ENCODE measurements at regions not wholly inside any gene's neighbourhood (a gene's known extent, or its start where the extent isn't known, plus 50 kb on each side); places are given as distances from the start of the nearest gene placed in this dataset.

DNA sequence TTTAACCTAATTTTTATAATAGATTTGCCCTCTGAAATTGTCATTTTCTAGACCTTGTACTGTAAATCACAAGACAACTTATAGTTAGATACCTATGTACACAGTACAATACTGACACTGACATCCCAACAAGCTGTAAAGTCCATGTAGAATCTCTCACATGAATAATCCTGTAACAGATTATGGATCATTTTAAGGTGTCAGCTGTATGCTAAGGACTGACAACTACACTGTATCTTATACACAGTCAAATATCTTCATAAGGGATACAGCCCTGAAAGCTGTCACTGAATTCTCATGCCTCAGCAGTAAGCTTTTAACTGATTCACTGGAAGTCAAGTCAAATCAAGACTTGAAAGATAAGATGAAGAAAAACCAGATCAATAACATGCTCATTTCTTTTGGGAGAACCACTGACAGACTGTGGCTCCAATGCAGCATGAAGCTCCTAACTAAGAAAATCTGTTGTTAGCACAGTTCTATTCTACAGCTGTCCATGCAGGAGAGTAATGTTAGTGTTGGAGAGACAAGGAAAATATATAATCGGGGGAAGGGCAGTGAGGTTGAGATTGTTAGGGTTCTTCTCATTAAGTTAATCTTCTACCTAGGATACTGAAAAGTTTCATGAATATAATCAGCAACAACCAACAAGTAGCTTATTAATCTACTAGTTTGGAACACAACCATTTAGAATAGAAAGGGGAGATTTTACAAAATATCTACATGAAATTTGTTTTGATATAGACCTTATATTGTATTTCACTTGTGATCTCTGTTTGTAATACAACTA, 612.0 kb downstream of the PCDH18 start:
- Histone ChIP-seq H3K9me3 (ENCODE audit: control insufficient read depth in 1 of 2, insufficient read depth in 1 of 2, low read depth in 1 of 2, low read length in 2 of 2) (no peaks in the 10 kb centered on the region; a peak in 2 of 4 replicates), H3K27me3 (ENCODE audit: insufficient read depth, low read length) (no peaks in the 10 kb centered on the region), H3K4me2 (ENCODE audit: low read length) (no peak overlapping the region), H4K20me1 (ENCODE audit: insufficient read depth) (no peaks in the 10 kb centered on the region), H3K9ac (ENCODE audit: low read length) (no peak overlapping the region), H2AFZ (ENCODE audit: low read depth, low read length, poor library complexity, severe bottlenecking) (no peak overlapping the region), H3K4me1 (ENCODE audit: control insufficient read depth in 1 of 2, insufficient read depth in 2 of 2, low read length in 2 of 2) (no peaks in the 10 kb centered on the region), H3K9me2 (ENCODE audit: insufficient read depth) (no peaks in the 10 kb centered on the region), H3K79me2 (ENCODE audit: insufficient read depth, low read length) (no peaks in the 10 kb centered on the region), H3K27ac (ENCODE audit: low read depth, low read length) (no peak overlapping the region), H3K36me3 (ENCODE audit: control insufficient read depth in 1 of 2, insufficient read depth in 2 of 2, low read length in 2 of 2) (no peaks in the 10 kb centered on the region), H3K4me3 (replicated peaks in 1 of 2; ENCODE audit: low read depth in 1 of 2, low read length in 2 of 2) (no peak overlapping the region)
- CTCF ChIA-PET = no interaction called here
- RAD21 ChIA-PET (ENCODE audit: low non-redundant PET in 1 of 2, low total read pairs in 2 of 2, uncharacterized antibody in 2 of 2, unreplicated experiment in 2 of 2) = no interaction called here
- DNase-seq (ENCODE audit: low read depth, low spot score) = no peak
- no TSS peak for BruUV-seq (replicated peaks)
- intact Hi-C loops (cut with micrococcal nuclease) = no loop called here
- no peak for ATAC-seq
- no peak for TF ChIP-seq ZFX (IDR thresholded peaks at IDR 0.05)
- POLR2A ChIA-PET = no interaction called here

DNA sequence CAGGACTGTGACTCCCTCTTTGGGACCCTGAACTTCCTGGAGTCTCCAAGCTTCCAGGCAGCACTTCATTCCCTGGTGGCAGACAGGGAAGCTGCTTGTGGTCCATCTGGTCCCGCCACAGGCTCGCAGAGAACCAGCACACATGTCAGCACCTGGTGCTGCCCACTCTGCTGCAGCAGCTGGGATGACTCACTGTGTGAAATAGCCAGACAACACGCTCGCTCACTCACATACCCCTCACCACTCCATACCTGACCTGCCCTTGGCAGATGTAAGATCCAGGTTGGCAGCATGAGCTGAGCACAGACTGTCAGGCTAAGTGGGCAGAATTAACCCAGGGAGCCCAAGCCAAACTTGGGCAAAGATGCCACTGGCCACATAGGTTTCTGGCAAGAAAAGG, 613.5 kb downstream of the PCDH18 start:
- Histone ChIP-seq H3K4me3 (replicated peaks in 1 of 2; ENCODE audit: low read depth in 1 of 2, low read length in 2 of 2) (no peak overlapping the region), H3K36me3 (ENCODE audit: control insufficient read depth in 1 of 2, insufficient read depth in 2 of 2, low read length in 2 of 2) (no peaks in the 10 kb centered on the region), H3K27ac (ENCODE audit: low read depth, low read length) (no peak overlapping the region), H3K4me2 (ENCODE audit: low read length) (no peak overlapping the region), H3K9me3 (ENCODE audit: control insufficient read depth in 1 of 2, insufficient read depth in 1 of 2, low read depth in 1 of 2, low read length in 2 of 2) (no peaks in the 10 kb centered on the region; a peak in 2 of 4 replicates), H3K79me2 (ENCODE audit: insufficient read depth, low read length) (no peaks in the 10 kb centered on the region), H4K20me1 (ENCODE audit: insufficient read depth) (no peaks in the 10 kb centered on the region), H3K27me3 (ENCODE audit: insufficient read depth, low read length) (no peaks in the 10 kb centered on the region), H3K9ac (ENCODE audit: low read length) (no peak overlapping the region), H3K9me2 (ENCODE audit: insufficient read depth) (no peaks in the 10 kb centered on the region), H2AFZ (ENCODE audit: low read depth, low read length, poor library complexity, severe bottlenecking) (no peak overlapping the region), H3K4me1 (ENCODE audit: control insufficient read depth in 1 of 2, insufficient read depth in 2 of 2, low read length in 2 of 2) (no peaks in the 10 kb centered on the region)
- CTCF ChIA-PET = no interaction called here
- TF ChIP-seq TCF7L2 (IDR thresholded peaks at IDR 0.05; ENCODE audit: borderline replicate concordance, extremely low read depth, insufficient read depth, insufficient read length) (no peak), YY1 (IDR thresholded peaks at IDR 0.05; ENCODE audit: extremely low read depth, insufficient replicate concordance, low read depth, low read length) (no peak), EZH2phosphoT487 (IDR thresholded peaks at IDR 0.05; ENCODE audit: borderline replicate concordance) (no peak), SP1 (IDR thresholded peaks at IDR 0.05; ENCODE audit: low read depth) (no peak), SIN3A (IDR thresholded peaks at IDR 0.05; ENCODE audit: low read depth) (no peak), POLR2A (IDR thresholded peaks at IDR 0.05; ENCODE audit: borderline replicate concordance, extremely low read depth, insufficient read depth, insufficient read length) (no peak), SRF (IDR thresholded peaks at IDR 0.05; ENCODE audit: low read depth) (no peak)
- TF ChIP-seq, protein P1, sequence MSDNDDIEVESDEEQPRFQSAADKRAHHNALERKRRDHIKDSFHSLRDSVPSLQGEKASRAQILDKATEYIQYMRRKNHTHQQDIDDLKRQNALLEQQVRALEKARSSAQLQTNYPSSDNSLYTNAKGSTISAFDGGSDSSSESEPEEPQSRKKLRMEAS (IDR thresholded peaks at IDR 0.05) = no peak
- TF ChIP-seq, protein P2, sequence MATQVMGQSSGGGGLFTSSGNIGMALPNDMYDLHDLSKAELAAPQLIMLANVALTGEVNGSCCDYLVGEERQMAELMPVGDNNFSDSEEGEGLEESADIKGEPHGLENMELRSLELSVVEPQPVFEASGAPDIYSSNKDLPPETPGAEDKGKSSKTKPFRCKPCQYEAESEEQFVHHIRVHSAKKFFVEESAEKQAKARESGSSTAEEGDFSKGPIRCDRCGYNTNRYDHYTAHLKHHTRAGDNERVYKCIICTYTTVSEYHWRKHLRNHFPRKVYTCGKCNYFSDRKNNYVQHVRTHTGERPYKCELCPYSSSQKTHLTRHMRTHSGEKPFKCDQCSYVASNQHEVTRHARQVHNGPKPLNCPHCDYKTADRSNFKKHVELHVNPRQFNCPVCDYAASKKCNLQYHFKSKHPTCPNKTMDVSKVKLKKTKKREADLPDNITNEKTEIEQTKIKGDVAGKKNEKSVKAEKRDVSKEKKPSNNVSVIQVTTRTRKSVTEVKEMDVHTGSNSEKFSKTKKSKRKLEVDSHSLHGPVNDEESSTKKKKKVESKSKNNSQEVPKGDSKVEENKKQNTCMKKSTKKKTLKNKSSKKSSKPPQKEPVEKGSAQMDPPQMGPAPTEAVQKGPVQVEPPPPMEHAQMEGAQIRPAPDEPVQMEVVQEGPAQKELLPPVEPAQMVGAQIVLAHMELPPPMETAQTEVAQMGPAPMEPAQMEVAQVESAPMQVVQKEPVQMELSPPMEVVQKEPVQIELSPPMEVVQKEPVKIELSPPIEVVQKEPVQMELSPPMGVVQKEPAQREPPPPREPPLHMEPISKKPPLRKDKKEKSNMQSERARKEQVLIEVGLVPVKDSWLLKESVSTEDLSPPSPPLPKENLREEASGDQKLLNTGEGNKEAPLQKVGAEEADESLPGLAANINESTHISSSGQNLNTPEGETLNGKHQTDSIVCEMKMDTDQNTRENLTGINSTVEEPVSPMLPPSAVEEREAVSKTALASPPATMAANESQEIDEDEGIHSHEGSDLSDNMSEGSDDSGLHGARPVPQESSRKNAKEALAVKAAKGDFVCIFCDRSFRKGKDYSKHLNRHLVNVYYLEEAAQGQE (IDR thresholded peaks at IDR 0.05; ENCODE audit: low read depth) = no peak
- TF ChIP-seq, protein P3, sequence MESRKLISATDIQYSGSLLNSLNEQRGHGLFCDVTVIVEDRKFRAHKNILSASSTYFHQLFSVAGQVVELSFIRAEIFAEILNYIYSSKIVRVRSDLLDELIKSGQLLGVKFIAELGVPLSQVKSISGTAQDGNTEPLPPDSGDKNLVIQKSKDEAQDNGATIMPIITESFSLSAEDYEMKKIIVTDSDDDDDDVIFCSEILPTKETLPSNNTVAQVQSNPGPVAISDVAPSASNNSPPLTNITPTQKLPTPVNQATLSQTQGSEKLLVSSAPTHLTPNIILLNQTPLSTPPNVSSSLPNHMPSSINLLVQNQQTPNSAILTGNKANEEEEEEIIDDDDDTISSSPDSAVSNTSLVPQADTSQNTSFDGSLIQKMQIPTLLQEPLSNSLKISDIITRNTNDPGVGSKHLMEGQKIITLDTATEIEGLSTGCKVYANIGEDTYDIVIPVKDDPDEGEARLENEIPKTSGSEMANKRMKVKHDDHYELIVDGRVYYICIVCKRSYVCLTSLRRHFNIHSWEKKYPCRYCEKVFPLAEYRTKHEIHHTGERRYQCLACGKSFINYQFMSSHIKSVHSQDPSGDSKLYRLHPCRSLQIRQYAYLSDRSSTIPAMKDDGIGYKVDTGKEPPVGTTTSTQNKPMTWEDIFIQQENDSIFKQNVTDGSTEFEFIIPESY (IDR thresholded peaks at IDR 0.05; ENCODE audit: extremely low read depth, insufficient replicate concordance, low read length) = no peak
- BruUV-seq (replicated peaks) = no TSS peak
- DNase-seq (ENCODE audit: low read depth, low spot score) (no peak), ATAC-seq (no peak)
- RAD21 ChIA-PET (ENCODE audit: low non-redundant PET in 1 of 2, low total read pairs in 2 of 2, uncharacterized antibody in 2 of 2, unreplicated experiment in 2 of 2) = no interaction called here
- intact Hi-C loops (cut with micrococcal nuclease) = no loop called here
- POLR2A ChIA-PET = no interaction called here

All from HCT116 (cell line).